ENCODE measurements at regions not wholly inside any gene's neighbourhood (a gene's known extent, or its start where the extent isn't known, plus 50 kb on each side); places are given as distances from the start of the nearest gene placed in this dataset.

DNA sequence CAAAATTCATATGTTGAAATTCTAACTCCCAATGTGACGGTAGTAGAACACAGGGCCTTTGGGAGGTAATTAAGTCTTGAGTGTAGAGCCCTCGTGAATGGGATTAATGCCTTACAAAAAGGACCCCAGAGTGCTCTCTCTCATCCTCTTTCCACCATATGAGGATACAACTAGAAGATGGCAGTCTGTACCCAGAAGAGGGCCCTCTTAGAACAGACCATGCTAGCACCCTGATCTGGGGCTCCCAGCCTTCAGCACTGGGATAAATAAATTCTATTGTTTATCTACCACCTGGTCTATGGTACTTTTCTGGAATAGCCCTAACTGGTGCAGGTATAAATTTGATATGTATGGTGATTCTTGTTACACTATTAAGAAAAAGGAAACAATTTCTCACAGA, 332.3 kb downstream of the BRINP1 start:
- Mint-ChIP-seq H3K36me3 (no peaks in the 10 kb centered on the region), H3K4me1 (no peaks in the 10 kb centered on the region), H3K9me3 (peaks cover 0 to 5% of the 10 kb centered on the region in 2 donors), H3K27me3 (no peaks in the 10 kb centered on the region), H3K4me3 (no peak overlapping the region), H3K27ac (no peak overlapping the region)
- ATAC-seq (replicated peaks) (no peak), DNase-seq (no peak)

DNA sequence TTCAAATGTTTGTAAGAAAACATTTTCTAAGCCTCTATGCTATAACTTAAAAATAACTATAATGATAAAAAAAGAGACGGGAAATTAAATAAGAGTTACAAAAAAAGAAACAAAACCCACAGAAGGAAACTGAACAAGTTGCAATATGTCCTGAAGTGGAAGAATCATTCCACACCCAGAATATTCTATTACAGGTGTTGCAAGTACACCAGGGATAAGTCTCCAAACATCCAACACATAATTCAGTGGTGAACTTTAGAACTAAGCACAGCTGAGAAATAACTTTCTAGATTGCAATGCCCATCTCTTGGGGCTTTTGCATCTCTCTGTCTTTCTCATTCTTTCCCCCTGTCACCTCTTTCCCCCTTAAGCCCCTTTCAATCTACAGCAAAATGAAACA, 325.2 kb downstream of the BRINP1 start:
- no peaks in the 10 kb centered on the region for H3K27me3 Mint-ChIP-seq
- DNase-seq (no peak), ATAC-seq (replicated peaks) (no peak)
- H3K9me3 Mint-ChIP-seq = no peaks in the 10 kb centered on the region
- H3K4me1 Mint-ChIP-seq = no peaks in the 10 kb centered on the region
- no peak overlapping the region for H3K27ac Mint-ChIP-seq
- no peak overlapping the region for H3K4me3 Mint-ChIP-seq
- no peaks in the 10 kb centered on the region for H3K36me3 Mint-ChIP-seq

GRCh38 chr9:119044806-119045205, 324.4 kb downstream of the BRINP1 start:
- Mint-ChIP-seq H3K4me1 (no peaks in the 10 kb centered on the region), H3K9me3 (no peaks in the 10 kb centered on the region), H3K27ac (no peak overlapping the region), H3K36me3 (no peaks in the 10 kb centered on the region), H3K27me3 (no peaks in the 10 kb centered on the region), H3K4me3 (no peak overlapping the region)
- DNase-seq (no peak), ATAC-seq (replicated peaks) (no peak)

GRCh38 chr9:119047513-119048307, 321.5 kb downstream of the BRINP1 start:
- DNase-seq = no peak
- Mint-ChIP-seq H3K4me1 (no peaks in the 10 kb centered on the region), H3K27ac (no peak overlapping the region), H3K4me3 (no peak overlapping the region), H3K36me3 (no peaks in the 10 kb centered on the region), H3K27me3 (no peaks in the 10 kb centered on the region), H3K9me3 (no peaks in the 10 kb centered on the region)
- no peak for ATAC-seq (replicated peaks)

GRCh38 chr9:119050281-119050680, 319.0 kb downstream of the BRINP1 start:
- H3K27me3 Mint-ChIP-seq = no peaks in the 10 kb centered on the region
- no peak for ATAC-seq (replicated peaks)

GRCh38 chr9:119052339-119053030, 316.8 kb downstream of the BRINP1 start:
- Mint-ChIP-seq H3K36me3 (no peaks in the 10 kb centered on the region), H3K4me3 (no peak overlapping the region), H3K9me3 (peaks cover 0 to 3% of the 10 kb centered on the region in 2 donors), H3K4me1 (no peaks in the 10 kb centered on the region), H3K27ac (no peak overlapping the region), H3K27me3 (no peaks in the 10 kb centered on the region)
- ATAC-seq (replicated peaks) = no peak
- no peak for DNase-seq

More at GRCh38 chr9:119050281-119050680, 319.0 kb downstream of the BRINP1 start:
- DNase-seq = no peak
- Mint-ChIP-seq H3K27ac (no peak overlapping the region), H3K4me3 (no peak overlapping the region), H3K36me3 (no peaks in the 10 kb centered on the region), H3K9me3 (no peaks in the 10 kb centered on the region), H3K4me1 (no peaks in the 10 kb centered on the region)

- Mint-ChIP-seq H3K36me3 (no peaks in the 10 kb centered on the region), H3K4me3 (no peak overlapping the region)
These were observed 316.2 kb downstream of the BRINP1 start for GRCh38 chr9:119053070-119053469.

GRCh38 chr9:119060629-119061385, 308.4 kb downstream of the BRINP1 start:
- Mint-ChIP-seq H3K27me3 (no peaks in the 10 kb centered on the region), H3K4me3 (no peak overlapping the region), H3K4me1 (no peaks in the 10 kb centered on the region), H3K27ac (no peak overlapping the region), H3K36me3 (no peaks in the 10 kb centered on the region), H3K9me3 (peaks cover 4 to 6% of the 10 kb centered on the region in 2 donors)
- DNase-seq = no peak
- no peak for ATAC-seq (replicated peaks)

More at GRCh38 chr9:119053070-119053469, 316.2 kb downstream of the BRINP1 start:
- H3K27me3 Mint-ChIP-seq = no peaks in the 10 kb centered on the region
- DNase-seq (no peak), ATAC-seq (replicated peaks) (no peak)
- no peak overlapping the region for H3K27ac Mint-ChIP-seq
- no peaks in the 10 kb centered on the region for H3K4me1 Mint-ChIP-seq
- peaks cover 0 to 3% of the 10 kb centered on the region in 2 donors for H3K9me3 Mint-ChIP-seq

- Mint-ChIP-seq H3K36me3 (no peaks in the 10 kb centered on the region), H3K4me1 (no peaks in the 10 kb centered on the region), H3K27me3 (no peaks in the 10 kb centered on the region), H3K27ac (no peak overlapping the region), H3K4me3 (no peak overlapping the region), H3K9me3 (peaks cover 4% of the 10 kb centered on the region in 2 donors)
- no peak for ATAC-seq (replicated peaks)
- DNase-seq = no peak
These were observed 297.6 kb downstream of the BRINP1 start for GRCh38 chr9:119071636-119072035.

DNA sequence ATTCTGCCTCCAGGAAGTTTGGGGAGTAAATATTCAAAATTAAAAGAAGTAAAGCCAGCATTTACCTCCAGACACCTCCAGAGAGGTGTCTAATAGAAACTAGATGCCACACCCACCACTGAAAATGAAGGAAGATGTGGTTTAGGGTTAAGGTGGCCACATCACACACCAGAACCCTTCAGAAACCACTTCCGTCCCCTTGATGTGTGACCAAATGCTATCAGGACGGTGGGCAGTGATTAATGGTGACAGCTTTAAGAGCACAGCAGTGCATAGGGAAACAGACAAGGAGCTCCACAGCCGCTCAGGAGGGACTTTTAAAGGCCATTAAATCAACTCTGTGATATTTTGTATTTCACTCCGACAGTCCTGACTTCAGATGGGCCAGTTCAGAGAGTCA, 295.2 kb downstream of the BRINP1 start:
- DNase-seq (no peak), ATAC-seq (replicated peaks) (peak in 1 of 2 donors; percentile 21)
- no peak overlapping the region for H3K27ac Mint-ChIP-seq
- peaks cover 0 to 3% of the 10 kb centered on the region in 2 donors for H3K27me3 Mint-ChIP-seq
- H3K4me3 Mint-ChIP-seq = no peak overlapping the region
- peaks cover 0 to 4% of the 10 kb centered on the region in 2 donors for H3K9me3 Mint-ChIP-seq
- H3K36me3 Mint-ChIP-seq = no peaks in the 10 kb centered on the region
- H3K4me1 Mint-ChIP-seq = no peaks in the 10 kb centered on the region

GRCh38 chr9:119078015-119078414, 291.2 kb downstream of the BRINP1 start:
- no peak overlapping the region for H3K4me3 Mint-ChIP-seq
- H3K4me1 Mint-ChIP-seq = no peaks in the 10 kb centered on the region
- no peak overlapping the region for H3K27ac Mint-ChIP-seq
- DNase-seq = no peak
- H3K9me3 Mint-ChIP-seq = no peaks in the 10 kb centered on the region
- no peak for ATAC-seq (replicated peaks)
- H3K36me3 Mint-ChIP-seq = no peaks in the 10 kb centered on the region
- peaks cover 0 to 3% of the 10 kb centered on the region in 2 donors for H3K27me3 Mint-ChIP-seq

- H3K4me1 Mint-ChIP-seq = no peaks in the 10 kb centered on the region
- no peak overlapping the region for H3K27ac Mint-ChIP-seq
- ATAC-seq (replicated peaks) (no peak), DNase-seq (no peak)
- no peak overlapping the region for H3K4me3 Mint-ChIP-seq
- no peaks in the 10 kb centered on the region for H3K27me3 Mint-ChIP-seq
- no peaks in the 10 kb centered on the region for H3K36me3 Mint-ChIP-seq
- H3K9me3 Mint-ChIP-seq = peaks cover 2 to 4% of the 10 kb centered on the region in 2 donors
These were observed 285.6 kb downstream of the BRINP1 start for GRCh38 chr9:119083673-119084072.

- ATAC-seq (replicated peaks) = no peak
- no peaks in the 10 kb centered on the region for H3K27me3 Mint-ChIP-seq
- no peak for DNase-seq
- no peak overlapping the region for H3K27ac Mint-ChIP-seq
- H3K36me3 Mint-ChIP-seq = no peaks in the 10 kb centered on the region
- H3K4me1 Mint-ChIP-seq = no peaks in the 10 kb centered on the region
- no peak overlapping the region for H3K4me3 Mint-ChIP-seq
- H3K9me3 Mint-ChIP-seq = peaks cover 2 to 4% of the 10 kb centered on the region in 2 donors
These were observed 282.6 kb downstream of the BRINP1 start for GRCh38 chr9:119086590-119086989.

GRCh38 chr9:119088002-119088547, 281.2 kb downstream of the BRINP1 start:
- Mint-ChIP-seq H3K4me3 (no peak overlapping the region), H3K36me3 (no peaks in the 10 kb centered on the region), H3K4me1 (no peaks in the 10 kb centered on the region), H3K27ac (no peak overlapping the region), H3K27me3 (no peaks in the 10 kb centered on the region), H3K9me3 (peaks cover 3 to 4% of the 10 kb centered on the region in 2 donors)
- ATAC-seq (replicated peaks) = no peak
- no peak for DNase-seq
